ENCODE measurements at regions not wholly inside any gene's neighbourhood (a gene's known extent, or its start where the extent isn't known, plus 50 kb on each side); places are given as distances from the start of the nearest gene placed in this dataset.
A peak's percentile ranks its signal among the peaks of the same experiment; 100 is the strongest.

- WGBS, 2 donors: 87 to 94% methylated on average over 3 of the region's 3 CpGs
- H3K4me3 ChIP-seq: no peak overlapping the region
- TF ChIP-seq POLR2A (IDR thresholded peaks at IDR 0.05) (no peak), POLR2AphosphoS5 (IDR thresholded peaks at IDR 0.05) (no peak), EP300 (IDR thresholded peaks at IDR 0.05) (no peak), CTCF (IDR thresholded peaks at IDR 0.05) (no peak)
- no peaks in the 10 kb centered on the region for H3K36me3 ChIP-seq
- H3K4me1 ChIP-seq: no peaks in the 10 kb centered on the region
- no peak overlapping the region for H3K27ac ChIP-seq
- ATAC-seq (ENCODE audit: low FRiP score in 2 of 2): no peak
- no peak for DNase-seq
- H3K27me3 ChIP-seq: no peaks in the 10 kb centered on the region
- H3K9me3 ChIP-seq: peaks cover 0 to 9% (median 4%) of the 10 kb centered on the region in 4 donors
Observed at GRCh38 chr3:72199530-72199929, 414.6 kb upstream of the PROK2 start.

GRCh38 chr3:72196377-72196929 lies 411.5 kb upstream of the PROK2 start:
- Histone ChIP-seq H3K4me1 (no peaks in the 10 kb centered on the region), H3K27me3 (no peaks in the 10 kb centered on the region), H3K36me3 (no peaks in the 10 kb centered on the region), H3K27ac (no peak overlapping the region), H3K4me3 (no peak overlapping the region), H3K9me3 (peaks cover 0 to 9% (median 4%) of the 10 kb centered on the region in 4 donors)
- TF ChIP-seq POLR2AphosphoS5 (IDR thresholded peaks at IDR 0.05): no peak
- TF ChIP-seq POLR2A (IDR thresholded peaks at IDR 0.05): no peak
- no peak for TF ChIP-seq CTCF (IDR thresholded peaks at IDR 0.05)
- WGBS, 2 donors: 81 to 83% methylated on average over 4 to 6 of the region's 6 CpGs
- no peak for ATAC-seq (ENCODE audit: low FRiP score in 2 of 2)
- DNase-seq: no peak

- no peak for TF ChIP-seq POLR2A (IDR thresholded peaks at IDR 0.05)
- no peak for TF ChIP-seq CTCF (IDR thresholded peaks at IDR 0.05)
- H3K36me3 ChIP-seq: no peaks in the 10 kb centered on the region
- no peaks in the 10 kb centered on the region for H3K4me1 ChIP-seq
- no peak overlapping the region for H3K4me3 ChIP-seq
- WGBS, 2 donors: 87 to 88% methylated on average over 3 of the region's 3 CpGs
- H3K27ac ChIP-seq: no peak overlapping the region
- H3K27me3 ChIP-seq: no peaks in the 10 kb centered on the region
- DNase-seq (no peak), ATAC-seq (ENCODE audit: low FRiP score in 2 of 2) (no peak)
- peaks cover 0 to 8% (median 4%) of the 10 kb centered on the region in 4 donors for H3K9me3 ChIP-seq
Observed at GRCh38 chr3:72195895-72196294, 410.9 kb upstream of the PROK2 start.

GRCh38 chr3:72194458-72194857 lies 409.5 kb upstream of the PROK2 start:
- no peak for DNase-seq
- no peak overlapping the region for H3K27ac ChIP-seq
- TF ChIP-seq CTCF (IDR thresholded peaks at IDR 0.05) (no peak), POLR2A (IDR thresholded peaks at IDR 0.05) (no peak), POLR2AphosphoS5 (IDR thresholded peaks at IDR 0.05) (no peak), EP300 (IDR thresholded peaks at IDR 0.05) (no peak)
- no peaks in the 10 kb centered on the region for H3K27me3 ChIP-seq
- ATAC-seq (ENCODE audit: low FRiP score in 2 of 2): no peak
- no peaks in the 10 kb centered on the region for H3K4me1 ChIP-seq
- H3K4me3 ChIP-seq: no peak overlapping the region
- H3K9me3 ChIP-seq: no peaks in the 10 kb centered on the region
- no peaks in the 10 kb centered on the region for H3K36me3 ChIP-seq
- 90 to 94% methylated on average over 6 of the region's 6 CpGs for WGBS, 2 donors

- WGBS, 2 donors: 95% methylated on average over 11 of the region's 11 CpGs
- Histone ChIP-seq H3K9me3 (no peaks in the 10 kb centered on the region), H3K27me3 (no peaks in the 10 kb centered on the region), H3K27ac (no peak overlapping the region), H3K36me3 (no peaks in the 10 kb centered on the region), H3K4me3 (no peak overlapping the region), H3K4me1 (no peaks in the 10 kb centered on the region)
- ATAC-seq (ENCODE audit: low FRiP score in 2 of 2): peak in 1 of 2 donors; percentile 88
- DNase-seq: no peak
- no peak for TF ChIP-seq EP300 (IDR thresholded peaks at IDR 0.05)
Observed at GRCh38 chr3:72193771-72194430, 409.0 kb upstream of the PROK2 start.
